ENCODE measurements at regions not wholly inside any gene's neighbourhood (a gene's known extent, or its start where the extent isn't known, plus 50 kb on each side); places are given as distances from the start of the nearest gene placed in this dataset.
"Not testable (repeated sequence)": the region's sequence is repeated elsewhere in the genome, so short reads cannot be mapped to it uniquely, and the experiment has no call there.

- Histone ChIP-seq H3K4me3 (ENCODE audit: low read length) (no peak overlapping the region), H3K9ac (ENCODE audit: low read depth, low read length) (no peak overlapping the region), H3K4me1 (ENCODE audit: insufficient read depth, low read length) (no peaks in the 10 kb centered on the region), H3K36me3 (ENCODE audit: insufficient read depth, low read depth, low read length) (no peaks in the 10 kb centered on the region), H3K9me3 (ENCODE audit: insufficient read depth, low read depth, low read length) (no peaks in the 10 kb centered on the region), H3K27me3 (ENCODE audit: insufficient read depth, low read length) (no peaks in the 10 kb centered on the region), H3K27ac (ENCODE audit: low read length) (no peak overlapping the region)
Observed at GRCh38 chr4:187504974-187505797, 490.4 kb upstream of the ZFP42 start.

- not testable (repeated sequence) for H3K9ac ChIP-seq (ENCODE audit: low read depth, low read length); H3K27ac ChIP-seq (ENCODE audit: low read length); H3K27me3 ChIP-seq (ENCODE audit: insufficient read depth, low read length); H3K9me3 ChIP-seq (ENCODE audit: insufficient read depth, low read depth, low read length); H3K4me1 ChIP-seq (ENCODE audit: insufficient read depth, low read length); H3K36me3 ChIP-seq (ENCODE audit: insufficient read depth, low read depth, low read length); H3K4me3 ChIP-seq (ENCODE audit: low read length)
Observed at GRCh38 chr4:187505798-187506141, 489.8 kb upstream of the ZFP42 start.

GRCh38 chr4:187516224-187516623 lies 479.3 kb upstream of the ZFP42 start:
- Histone ChIP-seq H3K9ac (ENCODE audit: low read depth, low read length) (no peak overlapping the region), H3K9me3 (ENCODE audit: insufficient read depth, low read depth, low read length) (no peaks in the 10 kb centered on the region), H3K4me3 (ENCODE audit: low read length) (no peak overlapping the region), H3K4me1 (ENCODE audit: insufficient read depth, low read length) (no peaks in the 10 kb centered on the region), H3K27me3 (ENCODE audit: insufficient read depth, low read length) (no peaks in the 10 kb centered on the region), H3K27ac (ENCODE audit: low read length) (no peak overlapping the region), H3K36me3 (ENCODE audit: insufficient read depth, low read depth, low read length) (no peaks in the 10 kb centered on the region)

GRCh38 chr4:187541666-187542065 lies 453.9 kb upstream of the ZFP42 start:
- H3K36me3 ChIP-seq (ENCODE audit: insufficient read depth, low read depth, low read length): no peaks in the 10 kb centered on the region
- H3K9ac ChIP-seq (ENCODE audit: low read depth, low read length): no peak overlapping the region
- no peaks in the 10 kb centered on the region for H3K9me3 ChIP-seq (ENCODE audit: insufficient read depth, low read depth, low read length)
- no peaks in the 10 kb centered on the region for H3K27me3 ChIP-seq (ENCODE audit: insufficient read depth, low read length)
- H3K4me3 ChIP-seq (ENCODE audit: low read length): no peak overlapping the region
- no peaks in the 10 kb centered on the region for H3K4me1 ChIP-seq (ENCODE audit: insufficient read depth, low read length)
- H3K27ac ChIP-seq (ENCODE audit: low read length): no peak overlapping the region

GRCh38 chr4:187544461-187545053 lies 451.0 kb upstream of the ZFP42 start:
- Histone ChIP-seq H3K9me3 (ENCODE audit: insufficient read depth, low read depth, low read length) (no peaks in the 10 kb centered on the region), H3K36me3 (ENCODE audit: insufficient read depth, low read depth, low read length) (no peaks in the 10 kb centered on the region), H3K4me1 (ENCODE audit: insufficient read depth, low read length) (no peaks in the 10 kb centered on the region), H3K9ac (ENCODE audit: low read depth, low read length) (no peak overlapping the region), H3K27me3 (ENCODE audit: insufficient read depth, low read length) (no peaks in the 10 kb centered on the region), H3K4me3 (ENCODE audit: low read length) (no peak overlapping the region), H3K27ac (ENCODE audit: low read length) (no peak overlapping the region)

- H3K9ac ChIP-seq (ENCODE audit: low read depth, low read length): no peak overlapping the region
- 0 out of 2 replicates have a peak, but pooled peaks cover 3% of the 10 kb centered on the region for H3K4me1 ChIP-seq (ENCODE audit: insufficient read depth, low read length)
- no peaks in the 10 kb centered on the region for H3K27me3 ChIP-seq (ENCODE audit: insufficient read depth, low read length)
- H3K9me3 ChIP-seq (ENCODE audit: insufficient read depth, low read depth, low read length): no peaks in the 10 kb centered on the region
- H3K4me3 ChIP-seq (ENCODE audit: low read length): no peak overlapping the region
- no peaks in the 10 kb centered on the region for H3K36me3 ChIP-seq (ENCODE audit: insufficient read depth, low read depth, low read length)
- no peak overlapping the region for H3K27ac ChIP-seq (ENCODE audit: low read length)
Observed at GRCh38 chr4:187547316-187547715, 448.3 kb upstream of the ZFP42 start.

GRCh38 chr4:187550256-187550950 lies 445.2 kb upstream of the ZFP42 start:
- H3K27me3 ChIP-seq (ENCODE audit: insufficient read depth, low read length): no peaks in the 10 kb centered on the region
- H3K4me3 ChIP-seq (ENCODE audit: low read length): no peak overlapping the region
- 0 out of 2 replicates have a peak, but pooled peaks cover 3% of the 10 kb centered on the region for H3K4me1 ChIP-seq (ENCODE audit: insufficient read depth, low read length)
- H3K9ac ChIP-seq (ENCODE audit: low read depth, low read length): no peak overlapping the region
- H3K9me3 ChIP-seq (ENCODE audit: insufficient read depth, low read depth, low read length): no peaks in the 10 kb centered on the region
- no peak overlapping the region for H3K27ac ChIP-seq (ENCODE audit: low read length)
- no peaks in the 10 kb centered on the region for H3K36me3 ChIP-seq (ENCODE audit: insufficient read depth, low read depth, low read length)

GRCh38 chr4:187552781-187553180 lies 442.8 kb upstream of the ZFP42 start:
- H3K9ac ChIP-seq (ENCODE audit: low read depth, low read length): no peak overlapping the region
- no peak overlapping the region for H3K27ac ChIP-seq (ENCODE audit: low read length)
- H3K9me3 ChIP-seq (ENCODE audit: insufficient read depth, low read depth, low read length): no peaks in the 10 kb centered on the region
- H3K36me3 ChIP-seq (ENCODE audit: insufficient read depth, low read depth, low read length): no peaks in the 10 kb centered on the region
- no peak overlapping the region for H3K4me3 ChIP-seq (ENCODE audit: low read length)
- 0 out of 2 replicates have a peak, but pooled peaks cover 3% of the 10 kb centered on the region for H3K4me1 ChIP-seq (ENCODE audit: insufficient read depth, low read length)
- no peaks in the 10 kb centered on the region for H3K27me3 ChIP-seq (ENCODE audit: insufficient read depth, low read length)

- no peak overlapping the region for H3K27ac ChIP-seq (ENCODE audit: low read length)
- H3K9me3 ChIP-seq (ENCODE audit: insufficient read depth, low read depth, low read length): no peaks in the 10 kb centered on the region
- H3K27me3 ChIP-seq (ENCODE audit: insufficient read depth, low read length): no peaks in the 10 kb centered on the region
- no peaks in the 10 kb centered on the region for H3K36me3 ChIP-seq (ENCODE audit: insufficient read depth, low read depth, low read length)
- H3K9ac ChIP-seq (ENCODE audit: low read depth, low read length): no peak overlapping the region
- no peak overlapping the region for H3K4me3 ChIP-seq (ENCODE audit: low read length)
- H3K4me1 ChIP-seq (ENCODE audit: insufficient read depth, low read length): 0 out of 2 replicates have a peak, but pooled peaks cover 9% of the 10 kb centered on the region
Observed at GRCh38 chr4:187555174-187555573, 440.4 kb upstream of the ZFP42 start.

- no peak overlapping the region for H3K9ac ChIP-seq (ENCODE audit: low read depth, low read length)
- no peak overlapping the region for H3K4me3 ChIP-seq (ENCODE audit: low read length)
- no peaks in the 10 kb centered on the region for H3K9me3 ChIP-seq (ENCODE audit: insufficient read depth, low read depth, low read length)
- H3K36me3 ChIP-seq (ENCODE audit: insufficient read depth, low read depth, low read length): no peaks in the 10 kb centered on the region
- H3K27ac ChIP-seq (ENCODE audit: low read length): no peak overlapping the region
- no peaks in the 10 kb centered on the region for H3K27me3 ChIP-seq (ENCODE audit: insufficient read depth, low read length)
- 0 out of 2 replicates have a peak, but pooled peaks cover 6% of the 10 kb centered on the region for H3K4me1 ChIP-seq (ENCODE audit: insufficient read depth, low read length)
Observed at GRCh38 chr4:187558391-187558790, 437.2 kb upstream of the ZFP42 start.

- no peaks in the 10 kb centered on the region for H3K27me3 ChIP-seq (ENCODE audit: insufficient read depth, low read length)
- H3K36me3 ChIP-seq (ENCODE audit: insufficient read depth, low read depth, low read length): no peaks in the 10 kb centered on the region
- H3K9me3 ChIP-seq (ENCODE audit: insufficient read depth, low read depth, low read length): no peaks in the 10 kb centered on the region
- no peak overlapping the region for H3K27ac ChIP-seq (ENCODE audit: low read length)
- H3K9ac ChIP-seq (ENCODE audit: low read depth, low read length): no peak overlapping the region
- no peak overlapping the region for H3K4me3 ChIP-seq (ENCODE audit: low read length)
- 0 out of 2 replicates have a peak, but pooled peaks cover 6% of the 10 kb centered on the region for H3K4me1 ChIP-seq (ENCODE audit: insufficient read depth, low read length)
Observed at GRCh38 chr4:187562345-187562744, 433.2 kb upstream of the ZFP42 start.

GRCh38 chr4:187565416-187565815 lies 430.2 kb upstream of the ZFP42 start:
- Histone ChIP-seq H3K9me3 (ENCODE audit: insufficient read depth, low read depth, low read length) (no peaks in the 10 kb centered on the region), H3K27ac (ENCODE audit: low read length) (no peak overlapping the region), H3K36me3 (ENCODE audit: insufficient read depth, low read depth, low read length) (no peaks in the 10 kb centered on the region), H3K27me3 (ENCODE audit: insufficient read depth, low read length) (no peaks in the 10 kb centered on the region), H3K4me1 (ENCODE audit: insufficient read depth, low read length) (no peaks in the 10 kb centered on the region), H3K9ac (ENCODE audit: low read depth, low read length) (no peak overlapping the region), H3K4me3 (ENCODE audit: low read length) (no peak overlapping the region)

Measured in iPS-20b (cell line).